ENCODE measurements at regions not wholly inside any gene's neighbourhood (a gene's known extent, or its start where the extent isn't known, plus 50 kb on each side); places are given as distances from the start of the nearest gene placed in this dataset.

GRCh38 chr2:236719192-236719635, 149.6 kb downstream of the ACKR3 start:
- no peak for DNase-seq

DNA sequence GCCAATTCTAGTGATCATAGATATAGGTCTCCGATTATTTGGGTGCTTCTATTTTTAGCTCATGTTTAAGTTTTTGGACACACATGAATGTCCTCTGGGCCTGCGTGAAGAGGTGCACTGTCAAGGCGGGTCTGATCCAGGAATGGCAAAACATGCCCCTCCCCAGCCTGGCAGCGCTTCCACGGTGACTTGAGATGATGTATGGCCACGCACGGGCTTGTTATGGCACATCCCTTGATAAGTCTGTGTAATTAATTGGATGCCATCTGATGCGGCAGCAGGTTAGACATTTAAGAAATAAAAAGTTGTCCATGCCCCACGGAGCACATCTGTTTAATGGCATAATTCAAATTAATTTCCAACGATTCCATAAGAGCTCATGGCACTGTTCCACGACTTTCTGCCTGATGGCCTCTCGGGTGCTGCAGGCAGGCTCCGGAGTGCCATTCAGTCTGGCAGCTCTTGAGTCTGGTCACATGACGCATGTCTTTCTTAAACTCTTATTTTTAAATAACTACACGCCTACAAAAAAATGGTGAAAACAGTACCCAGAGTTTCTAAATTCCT, 151.4 kb downstream of the ACKR3 start:
- DNase-seq, result no peak

DNA sequence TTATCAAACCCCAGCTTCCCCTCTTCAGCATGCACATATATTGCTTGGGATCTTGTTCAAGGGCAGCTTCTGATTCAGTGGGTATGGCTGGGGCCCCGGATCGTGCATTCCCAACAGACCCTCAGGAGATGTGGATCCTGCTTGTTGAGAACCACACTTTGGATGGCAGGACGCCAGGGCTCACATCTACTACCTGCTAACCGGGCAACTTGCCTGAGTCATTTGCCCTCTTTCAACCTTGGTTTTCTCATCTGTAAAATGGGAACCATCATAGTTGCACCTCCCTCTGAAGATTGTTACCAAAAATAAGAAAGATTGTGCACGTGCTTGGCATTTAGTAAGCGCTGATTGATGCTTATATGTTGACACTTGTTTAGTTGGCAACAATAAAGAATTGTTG, 154.6 kb downstream of the ACKR3 start:
- no peak for DNase-seq

DNA sequence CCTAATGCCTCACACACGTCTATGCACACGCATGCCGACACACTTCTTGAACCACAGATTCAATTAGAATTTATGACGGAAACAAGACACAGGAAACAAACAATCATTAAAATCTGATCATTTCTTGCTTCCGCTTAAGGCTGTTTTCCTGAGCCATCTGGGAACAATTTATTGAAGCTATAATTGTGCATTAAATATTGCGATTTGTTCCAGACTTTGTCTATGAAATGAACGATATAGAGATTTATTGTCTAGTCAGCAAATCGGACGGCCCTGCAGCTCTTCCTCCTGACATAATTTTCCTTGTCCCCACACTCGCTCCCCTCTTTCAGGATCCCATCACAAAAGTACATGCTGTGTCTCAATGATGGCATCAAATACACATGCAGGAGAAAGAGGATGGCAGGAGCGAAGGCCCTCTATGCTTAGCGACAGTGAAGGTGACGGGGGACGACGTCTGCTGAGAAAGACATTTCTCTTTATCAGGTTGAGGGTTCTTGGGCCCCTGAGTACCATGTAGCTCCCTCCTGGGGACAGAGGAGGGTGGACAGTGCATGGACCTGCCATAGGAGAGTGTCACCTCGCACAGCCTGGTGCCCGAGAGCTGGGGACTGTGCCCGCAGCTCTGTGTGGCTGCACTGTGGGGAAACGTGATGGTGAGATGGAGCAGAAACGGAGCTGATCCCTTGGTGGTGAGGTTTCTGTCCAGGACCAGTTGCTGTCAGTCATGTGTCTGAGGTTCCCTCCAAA, 157.3 kb downstream of the ACKR3 start:
- DNase-seq, result no peak

- no peak for DNase-seq
Observed at GRCh38 chr2:236728916-236729670, 159.5 kb downstream of the ACKR3 start.

GRCh38 chr2:236730393-236730792, 160.8 kb downstream of the ACKR3 start:
- DNase-seq, result no peak

GRCh38 chr2:236731767-236732580, 162.3 kb downstream of the ACKR3 start:
- no peak for DNase-seq

GRCh38 chr2:236733156-236733555, 163.5 kb downstream of the ACKR3 start:
- DNase-seq, result no peak

GRCh38 chr2:236735825-236736238, 166.2 kb downstream of the ACKR3 start:
- DNase-seq, result no peak

DNA sequence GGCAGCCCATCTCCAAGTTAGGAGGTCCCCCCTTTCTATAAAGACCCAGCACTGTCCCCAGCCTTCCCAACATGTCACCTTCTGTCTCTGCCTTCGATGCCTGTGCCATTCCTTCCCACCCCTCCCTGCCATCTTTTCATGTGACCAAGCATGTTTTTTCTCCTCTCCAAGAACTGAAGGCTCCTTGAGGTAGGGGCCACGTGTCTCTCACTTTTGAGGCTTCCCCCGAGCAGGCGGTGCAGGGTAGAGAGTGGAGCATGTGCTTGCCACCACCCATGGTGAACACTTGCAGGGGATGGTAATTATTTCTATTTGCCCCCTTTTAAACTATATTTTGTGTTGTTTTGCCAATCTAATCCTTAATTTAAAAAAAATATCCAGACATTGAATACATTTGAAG, 168.4 kb downstream of the ACKR3 start:
- DNase-seq, result no peak

DNA sequence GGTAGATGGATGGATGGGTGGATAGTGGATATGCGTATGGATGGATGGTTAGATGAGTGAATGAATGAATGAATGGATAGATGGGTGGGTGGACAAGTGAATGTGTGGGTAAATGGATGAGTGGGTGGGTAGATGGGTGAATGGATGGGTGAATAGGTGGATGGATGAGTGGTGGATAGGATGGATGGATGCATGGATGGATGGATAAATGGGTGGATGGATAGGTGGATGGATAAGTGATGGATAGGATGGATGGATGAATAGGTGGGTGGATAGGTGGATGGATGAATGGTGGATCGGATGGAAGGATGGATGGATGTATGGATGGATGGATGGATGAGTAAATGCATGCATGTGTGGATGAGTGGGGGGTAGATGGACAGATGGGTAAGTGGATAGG, 169.3 kb downstream of the ACKR3 start:
- no peak for DNase-seq

DNA sequence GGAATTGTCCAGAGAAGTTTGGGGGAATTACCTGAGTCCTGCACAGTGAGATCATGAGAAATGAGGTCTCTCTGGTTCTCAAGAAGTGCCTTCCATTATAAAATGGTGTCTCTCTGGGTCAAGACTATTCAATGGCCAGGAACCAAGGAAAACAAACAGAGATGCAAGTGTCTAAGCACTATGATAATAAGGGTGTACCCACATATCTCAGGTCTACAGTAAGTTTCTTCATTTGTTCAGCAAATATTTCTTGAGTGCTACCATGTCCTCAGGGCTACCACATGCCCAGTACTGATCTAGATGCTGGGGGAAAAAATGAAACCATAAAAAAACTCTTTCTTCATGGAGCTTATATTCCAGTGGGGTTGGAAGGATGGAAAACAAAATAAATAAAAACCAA, 170.0 kb downstream of the ACKR3 start:
- no peak for DNase-seq

- DNase-seq, result no peak
Observed at GRCh38 chr2:236740506-236740905, 170.9 kb downstream of the ACKR3 start.

GRCh38 chr2:236743039-236743920, 173.7 kb downstream of the ACKR3 start:
- no peak for DNase-seq

- DNase-seq, result no peak
Observed at GRCh38 chr2:236743921-236744280, 174.3 kb downstream of the ACKR3 start.

DNA sequence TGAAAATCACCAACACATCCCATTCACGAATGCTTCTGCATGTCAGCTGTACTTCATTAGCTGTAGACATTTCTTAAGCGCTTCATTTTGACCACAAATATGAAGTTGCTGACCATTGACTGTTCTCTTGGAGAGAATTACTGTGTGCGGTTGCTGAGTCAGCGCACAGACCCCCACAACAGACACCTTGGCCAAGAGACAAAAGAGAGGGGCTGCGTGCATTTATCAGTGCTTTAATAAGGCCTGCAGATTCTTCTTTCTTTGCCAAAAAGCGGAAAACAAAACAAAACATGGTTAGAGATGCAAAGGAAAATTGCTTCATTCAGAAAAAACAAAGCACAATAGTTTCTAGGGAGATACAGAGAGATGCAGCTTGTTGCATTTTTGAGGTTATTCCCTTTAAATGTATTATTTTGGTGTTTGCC, 174.7 kb downstream of the ACKR3 start:
- no peak for DNase-seq

GRCh38 chr2:236744716-236745115, 175.1 kb downstream of the ACKR3 start:
- no peak for DNase-seq

- DNase-seq, result no peak
Observed at GRCh38 chr2:236745420-236746210, 176.0 kb downstream of the ACKR3 start.

DNA sequence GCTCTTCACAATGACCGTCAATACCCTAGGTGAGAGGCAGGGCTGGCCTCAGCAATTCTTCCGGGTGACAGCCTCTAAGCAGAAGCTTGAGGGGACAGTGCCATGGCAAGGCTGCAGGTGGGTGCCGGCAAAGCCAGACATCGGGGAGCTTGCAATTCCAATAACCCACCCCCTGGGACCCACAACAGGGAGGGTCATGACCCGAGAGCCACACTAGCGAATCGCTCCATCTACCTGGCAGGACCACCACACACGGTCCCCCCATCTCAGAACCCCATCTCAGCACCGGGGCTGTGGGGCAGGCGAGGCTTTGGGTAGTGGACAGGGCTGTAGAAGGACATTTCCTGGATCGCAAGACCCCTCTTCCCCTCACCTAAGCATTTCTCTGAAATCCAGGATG, 177.2 kb downstream of the ACKR3 start:
- DNase-seq, result no peak

DNA sequence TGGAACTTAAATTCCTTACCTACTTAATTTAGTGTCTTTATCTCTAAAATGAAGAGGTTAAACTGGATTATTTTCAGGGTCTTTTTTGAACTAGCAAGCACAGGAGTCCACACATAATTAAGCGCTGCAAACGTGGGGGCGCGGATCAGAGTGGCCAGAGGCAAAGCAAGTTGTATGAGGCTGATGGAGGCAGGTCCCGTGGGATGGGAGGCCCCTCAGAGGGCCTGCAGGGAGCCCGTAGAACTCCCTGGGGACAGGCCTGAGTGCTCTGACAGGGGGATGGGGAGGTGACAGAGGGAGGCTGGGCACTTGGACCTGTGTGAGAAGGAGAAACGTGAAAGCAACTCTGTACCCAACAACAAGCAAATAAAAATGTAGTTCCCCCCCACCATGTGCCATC, 177.8 kb downstream of the ACKR3 start:
- DNase-seq, result no peak

- no peak for DNase-seq
Observed at GRCh38 chr2:236747925-236748324, 178.3 kb downstream of the ACKR3 start.
